ENCODE measurements at regions not wholly inside any gene's neighbourhood (a gene's known extent, or its start where the extent isn't known, plus 50 kb on each side); places are given as distances from the start of the nearest gene placed in this dataset.

GRCh38 chr5:18752317-18752716 lies 1118.1 kb downstream of the TAF11L14 start:
- TF ChIP-seq ZNF331 (CRISPR knock-in tag; IDR thresholded peaks at IDR 0.05) (no peak), KAT2B (IDR thresholded peaks at IDR 0.05; ENCODE audit: borderline replicate concordance, low read depth, low read length) (no peak)

All from HepG2 (cell line).